ENCODE measurements at regions not wholly inside any gene's neighbourhood (a gene's known extent, or its start where the extent isn't known, plus 50 kb on each side); places are given as distances from the start of the nearest gene placed in this dataset.

DNA sequence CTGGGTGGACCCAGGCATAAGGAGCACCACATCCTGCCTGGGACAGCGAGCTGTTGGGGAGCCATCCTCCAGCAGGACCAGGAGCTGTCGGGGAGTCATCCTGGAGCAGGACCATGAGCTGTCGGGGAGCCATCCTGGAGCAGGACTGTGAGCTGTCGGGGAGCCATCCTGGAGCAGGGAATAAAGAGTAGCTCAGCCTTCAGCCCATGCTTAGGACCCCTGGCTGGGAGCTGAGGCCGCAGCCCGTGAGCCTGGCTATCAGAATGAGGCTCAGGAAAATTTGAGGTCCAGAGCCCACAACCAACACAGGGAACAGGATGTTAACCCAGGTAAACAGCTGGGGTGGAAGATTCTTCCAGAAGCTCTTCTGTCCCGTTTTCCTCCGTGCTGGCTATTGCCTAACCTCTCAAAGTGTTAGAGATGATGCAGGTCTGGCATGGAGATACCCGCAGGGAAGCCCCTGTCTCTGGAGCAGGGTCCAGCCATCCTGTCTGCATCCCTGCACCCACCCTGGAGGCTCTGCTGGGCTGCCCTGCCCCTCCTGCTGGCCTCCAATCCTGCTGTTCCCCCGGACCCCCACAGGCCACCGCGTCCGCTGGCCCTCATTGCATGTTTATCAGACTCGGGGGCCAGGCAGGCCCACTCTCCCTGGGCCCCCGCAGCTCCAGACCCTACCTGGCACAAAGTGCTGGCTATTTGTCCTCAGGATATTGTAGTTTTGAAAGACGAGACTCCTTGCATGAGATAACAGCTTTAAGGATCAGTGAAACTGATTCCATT, 243.5 kb upstream of the MYT1L start:
- DNase-seq, result no peak

DNA sequence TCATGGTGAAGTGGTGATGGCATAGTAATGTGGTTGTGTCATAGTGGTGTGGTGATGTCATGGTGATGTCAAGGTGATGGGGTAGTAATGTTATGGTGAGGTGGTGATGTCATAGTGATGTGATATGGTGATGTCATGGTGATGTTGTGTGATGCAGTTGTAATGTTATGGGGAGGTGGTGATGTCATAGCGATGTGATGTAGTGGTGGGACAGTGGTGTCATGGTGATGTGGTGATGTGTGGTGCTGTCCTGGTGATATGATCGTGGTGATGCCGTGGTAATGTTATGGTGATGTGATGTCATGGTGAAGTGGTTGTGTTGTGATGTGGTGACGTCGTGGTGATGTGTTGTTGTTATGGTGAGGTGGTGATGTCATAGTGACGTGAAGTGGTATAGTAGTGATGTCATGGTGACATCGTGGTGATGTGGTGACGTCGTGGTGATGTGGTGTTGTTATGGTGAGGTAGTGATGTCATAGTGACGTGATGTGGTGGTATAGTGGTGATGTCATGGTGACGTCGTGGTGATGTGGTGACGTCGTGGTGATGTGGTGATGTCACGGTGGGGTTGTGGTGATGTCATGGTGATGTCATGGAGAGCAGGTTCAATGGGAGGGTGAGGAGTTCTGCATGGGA, 242.7 kb upstream of the MYT1L start:
- no peak for DNase-seq

- DNase-seq, result no peak
Measured at GRCh38 chr2:2573205-2573604, 242.1 kb upstream of the MYT1L start.

GRCh38 chr2:2572393-2573204, 241.5 kb upstream of the MYT1L start:
- no peak for DNase-seq

DNA sequence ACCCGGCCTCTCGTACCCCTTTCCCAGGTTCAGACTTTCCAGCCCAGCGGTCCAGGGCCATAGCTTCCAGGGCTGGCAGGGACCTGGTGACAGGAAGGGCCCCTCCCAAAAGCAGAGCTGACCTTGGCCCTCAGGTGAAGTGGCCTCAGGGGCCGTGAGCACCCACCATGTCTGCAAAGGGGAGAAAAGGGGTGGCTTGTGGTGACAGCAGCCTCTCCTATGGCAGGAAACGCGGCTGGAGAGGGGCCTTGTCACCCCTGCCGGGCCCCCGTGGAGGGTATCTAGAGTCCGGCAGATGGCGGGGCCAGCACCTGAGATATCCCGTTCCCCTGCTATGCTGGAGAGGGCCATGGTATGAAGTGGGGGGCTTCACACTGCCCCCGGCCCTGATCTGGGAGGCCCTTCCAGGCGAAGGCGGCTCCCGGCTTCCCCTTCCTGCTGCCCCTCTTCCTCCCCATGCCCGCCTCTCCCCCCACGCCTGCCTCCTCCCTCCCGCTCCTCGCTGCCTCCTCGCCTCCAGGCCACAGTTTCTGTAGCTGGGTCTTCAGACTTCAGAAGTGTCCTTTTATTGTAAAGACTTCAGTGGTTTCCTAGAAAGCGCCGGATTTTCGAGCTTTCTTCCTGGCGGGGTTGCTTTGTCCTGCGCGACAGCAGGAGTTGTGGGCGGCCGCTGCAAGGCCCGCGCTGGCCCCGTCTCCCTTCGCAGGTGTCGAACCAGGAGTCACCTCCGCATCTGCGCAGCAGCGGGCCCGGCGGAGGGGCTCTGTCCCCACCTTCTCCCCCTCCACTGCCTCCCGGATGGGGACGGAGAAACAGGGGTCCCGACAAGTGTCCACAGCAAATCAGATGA, 240.5 kb upstream of the MYT1L start:
- DNase-seq, result no peak

- no peak for DNase-seq
Measured at GRCh38 chr2:2570871-2571270, 239.8 kb upstream of the MYT1L start.

DNA sequence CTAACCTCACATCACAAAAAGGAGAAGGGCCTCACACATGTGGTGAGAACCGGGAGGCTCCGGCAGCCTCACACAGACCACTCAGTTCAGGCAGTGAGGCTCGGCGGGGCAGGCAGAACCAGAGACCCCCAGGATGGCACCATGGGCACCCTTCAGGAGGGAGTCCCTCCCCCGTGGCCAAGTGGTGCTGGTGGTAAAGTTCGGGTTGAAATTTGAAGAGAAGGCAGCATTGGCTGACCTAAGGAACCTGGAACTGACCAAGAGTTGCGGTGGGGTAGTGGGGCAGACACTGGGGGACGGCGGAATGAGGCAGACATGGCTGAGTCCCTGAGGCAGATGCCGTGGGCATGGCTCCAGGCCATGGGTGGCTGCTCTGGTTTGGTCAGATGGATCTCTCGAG, 239.3 kb upstream of the MYT1L start:
- no peak for DNase-seq

- DNase-seq, result no peak
Measured at GRCh38 chr2:2569836-2570235, 238.8 kb upstream of the MYT1L start.

GRCh38 chr2:2569306-2569705, 238.2 kb upstream of the MYT1L start:
- no peak for DNase-seq

DNA sequence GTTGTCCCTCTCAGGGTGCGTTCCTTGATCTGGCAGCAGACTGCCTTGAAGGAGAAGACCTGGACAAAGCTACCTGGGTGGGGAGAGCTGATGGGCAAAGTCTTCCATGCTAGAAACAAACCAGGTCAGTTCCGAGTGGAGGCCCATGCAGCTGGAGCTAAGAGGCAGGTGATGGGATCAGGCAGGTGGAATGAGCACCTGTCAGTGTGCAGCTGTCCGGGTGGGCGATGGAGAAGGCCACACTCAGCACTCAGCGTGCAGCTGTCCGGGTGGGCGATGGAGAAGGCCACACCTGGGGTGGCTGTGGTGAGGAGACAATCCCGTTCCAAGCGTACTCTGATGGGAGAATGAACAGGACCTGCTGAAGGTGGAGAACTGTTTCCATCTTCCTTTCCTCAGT, 237.3 kb upstream of the MYT1L start:
- DNase-seq, result no peak

DNA sequence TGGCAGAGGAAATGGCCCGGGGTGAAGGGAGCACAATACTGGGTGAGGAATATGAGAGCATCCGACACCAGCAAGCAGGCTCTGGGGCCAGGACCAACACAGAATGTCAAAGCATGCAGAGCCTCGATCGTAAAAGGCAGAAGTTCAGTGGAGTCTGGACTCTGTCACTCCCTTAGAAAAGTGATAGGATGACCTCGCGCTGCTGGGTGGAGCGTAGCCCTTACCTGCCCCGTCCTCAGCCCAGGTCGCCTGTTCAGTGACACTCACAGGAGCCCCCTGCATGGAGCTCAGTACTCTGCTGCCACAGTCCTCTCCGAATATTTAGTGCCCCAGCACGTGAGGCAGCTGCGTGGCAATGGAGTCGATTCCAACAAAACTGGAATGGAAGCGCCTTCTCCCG, 236.7 kb upstream of the MYT1L start:
- DNase-seq, result no peak

GRCh38 chr2:2566396-2567323, 235.6 kb upstream of the MYT1L start:
- no peak for DNase-seq

- no peak for DNase-seq
Measured at GRCh38 chr2:2565671-2566070, 234.6 kb upstream of the MYT1L start.

DNA sequence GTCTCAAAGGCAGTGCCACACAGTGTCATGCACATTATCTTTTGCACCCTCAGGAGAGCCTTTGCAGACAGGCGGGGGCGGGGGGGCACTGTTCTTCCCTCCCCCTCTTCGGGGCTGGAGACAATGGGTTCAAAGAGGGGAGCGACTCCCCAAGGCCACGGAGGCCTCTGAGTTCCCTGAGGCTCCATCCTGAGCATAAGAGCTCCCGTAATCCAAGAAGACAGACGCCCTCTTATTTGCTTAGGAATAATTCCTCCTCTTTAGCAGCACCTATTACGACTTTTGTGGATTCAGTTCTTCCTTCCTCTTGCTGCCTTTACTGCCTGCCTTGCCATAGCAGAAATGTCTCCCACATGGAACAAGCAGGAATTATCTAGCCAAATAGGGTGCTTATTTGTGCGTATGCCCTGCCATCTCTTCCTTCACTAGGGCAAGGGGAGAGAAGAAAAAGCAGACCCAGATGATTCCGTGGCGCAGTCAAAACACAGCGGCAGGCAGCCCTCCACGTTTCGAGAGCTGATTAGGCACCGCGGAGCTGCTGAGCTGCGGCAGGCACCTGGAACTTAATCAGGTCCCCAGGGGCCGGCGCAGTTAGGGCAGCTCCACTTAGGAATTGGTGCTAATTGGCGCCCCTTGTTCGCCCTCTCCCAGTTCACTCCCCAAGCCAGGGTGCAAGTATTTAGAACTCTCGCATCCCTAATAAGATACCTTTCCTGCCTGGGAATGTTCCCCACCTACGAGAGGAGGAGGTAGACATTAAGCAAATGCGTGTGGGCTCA, 233.4 kb upstream of the MYT1L start:
- DNase-seq, result no peak

GRCh38 chr2:2563309-2563860, 232.3 kb upstream of the MYT1L start:
- DNase-seq, result no peak

DNA sequence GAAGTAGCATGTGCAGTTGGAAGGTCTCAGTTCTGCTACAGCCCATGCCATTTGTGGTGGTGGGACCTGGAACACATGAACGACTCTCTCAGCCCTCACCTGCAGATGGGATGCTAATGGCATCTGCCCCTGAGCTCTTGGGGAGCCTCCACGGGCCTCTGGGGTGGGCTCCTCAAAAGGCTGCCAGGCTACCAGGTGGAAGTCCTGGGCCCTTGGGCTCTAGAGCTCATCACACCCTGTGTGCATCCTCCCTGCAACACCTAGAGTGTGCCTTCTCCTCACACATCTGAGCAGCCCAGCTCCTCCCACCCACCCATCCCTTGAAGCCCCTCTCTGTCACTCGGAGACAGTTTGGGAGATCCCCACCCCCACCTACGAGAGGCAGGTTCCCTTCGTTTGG, 231.8 kb upstream of the MYT1L start:
- no peak for DNase-seq

DNA sequence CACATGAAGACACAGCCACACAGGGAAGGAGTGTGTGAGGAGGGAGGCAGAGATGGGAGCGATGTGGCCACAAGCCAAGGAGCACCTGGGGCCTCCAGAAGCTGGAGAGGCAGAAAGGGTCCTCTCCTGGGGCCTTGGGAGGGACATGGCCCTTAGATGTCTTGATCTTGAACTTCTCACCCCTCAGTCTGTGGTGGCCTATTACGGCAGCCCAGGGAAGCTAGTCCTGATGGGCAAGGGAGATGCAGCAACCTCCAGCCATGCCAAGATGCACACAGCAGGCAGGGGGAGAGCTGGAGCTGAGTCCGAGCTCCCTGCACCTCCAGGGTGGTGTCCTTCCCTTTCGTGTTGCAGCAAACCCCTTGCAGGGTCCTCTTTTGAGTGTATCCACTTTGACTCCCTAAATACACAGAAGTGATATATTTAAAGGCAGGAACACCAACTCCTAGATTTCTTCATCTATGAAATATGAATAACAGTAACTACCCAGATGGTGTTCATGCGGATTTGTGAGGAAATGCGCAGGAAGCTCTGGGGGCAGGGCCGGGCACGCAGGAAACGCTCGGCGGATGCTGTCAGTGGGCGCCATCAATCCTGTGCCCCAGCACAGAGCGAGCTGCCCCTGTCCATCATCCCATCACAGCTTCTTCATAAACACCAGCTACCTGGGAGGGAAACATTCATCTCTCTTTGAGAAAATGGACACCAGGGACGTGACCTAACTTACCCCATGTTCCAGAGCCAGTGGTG, 230.4 kb upstream of the MYT1L start:
- no peak for DNase-seq

DNA sequence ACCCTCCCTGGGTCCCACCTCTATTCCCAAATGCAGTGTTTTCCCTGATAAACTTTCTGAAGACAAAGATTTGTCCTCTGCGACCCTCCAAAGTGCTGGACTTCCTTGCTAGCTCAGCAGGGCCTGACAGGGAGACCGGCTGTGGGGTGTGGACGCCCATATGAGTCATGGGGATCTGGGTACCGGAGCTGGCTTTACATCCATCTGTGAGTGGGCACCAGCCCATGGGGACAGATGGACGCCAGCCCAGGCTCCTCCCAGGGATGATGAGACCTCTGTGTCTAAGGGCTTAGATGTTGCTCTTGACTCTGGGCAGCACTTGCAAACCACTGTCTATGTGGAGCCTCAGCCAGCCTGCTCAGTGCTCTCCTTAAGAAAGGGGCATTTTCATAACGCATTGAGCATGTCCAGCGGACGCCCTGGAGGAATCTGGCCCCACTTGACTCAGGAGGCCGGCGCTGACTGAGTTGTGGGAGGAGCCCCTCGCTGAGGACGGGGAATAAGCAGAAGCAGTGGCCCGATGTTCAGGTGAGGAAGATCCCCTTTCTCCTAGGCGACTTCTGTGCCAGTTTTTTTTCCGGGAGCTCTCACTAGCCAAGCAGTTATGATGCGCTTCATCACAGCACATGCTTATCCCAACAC, 229.4 kb upstream of the MYT1L start:
- no peak for DNase-seq

DNA sequence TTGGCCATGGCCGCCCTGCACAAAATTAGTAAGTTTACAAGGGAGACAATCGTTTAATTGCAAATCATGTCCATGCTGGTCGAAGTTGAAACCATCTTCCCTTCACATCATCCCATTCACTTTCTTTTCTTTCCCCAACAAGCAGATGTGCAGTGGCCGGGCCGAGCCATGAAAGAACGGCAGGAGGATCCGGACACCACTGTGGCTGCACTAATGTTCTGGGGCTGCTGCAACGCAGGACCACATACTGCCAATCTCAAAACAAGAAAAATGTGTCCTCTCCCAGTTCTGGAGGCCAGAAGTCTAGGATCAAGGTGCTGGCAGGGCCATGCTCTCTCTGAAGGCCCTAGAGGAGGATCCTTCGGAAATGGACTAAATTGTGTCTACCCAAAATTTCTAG, 227.4 kb upstream of the MYT1L start:
- DNase-seq, result no peak

Data from NCI-H226 (cell line).